Ishikawa (cell line): ENCODE measurements at regions not wholly inside any gene's neighbourhood (a gene's known extent, or its start where the extent isn't known, plus 50 kb on each side); places are given as distances from the start of the nearest gene placed in this dataset.

ENCODE experiments used
- CEBPB ChIP-seq: IDR thresholded peaks from 2 replicates; pipeline ENCODE4 v1.6.1; 2012
- CREB1 ChIP-seq: IDR thresholded peaks from 2 replicates; pipeline ENCODE4 v1.6.1; 2012; ENCODE audit warnings: low read depth
- EGR1 ChIP-seq: IDR thresholded peaks from 2 replicates; pipeline ENCODE4 v1.6.1; 2012
- EP300 ChIP-seq: IDR thresholded peaks from 2 replicates; pipeline ENCODE4 v1.6.1; 2012; ENCODE audit warnings: borderline replicate concordance
- FOXM1 ChIP-seq: IDR thresholded peaks from 2 replicates; pipeline ENCODE4 v1.6.1; 2012; ENCODE audit warnings: low read depth, borderline replicate concordance
- NFIC ChIP-seq: IDR thresholded peaks from 2 replicates; pipeline ENCODE4 v1.6.1; 2012
- RAD21 ChIP-seq: IDR thresholded peaks from 2 replicates; pipeline ENCODE4 v1.6.1; 2012; ENCODE audit warnings: low read depth
- TAF1 ChIP-seq: IDR thresholded peaks from 2 replicates; pipeline ENCODE4 v1.6.1; 2012; ENCODE audit warnings: low read depth, mild to moderate bottlenecking
- TCF12 ChIP-seq: IDR thresholded peaks from 2 replicates; pipeline ENCODE4 v1.6.1; 2012; ENCODE audit warnings: low read depth
- TEAD4 ChIP-seq: IDR thresholded peaks from 2 replicates; pipeline ENCODE4 v1.6.1; 2012
- YY1 ChIP-seq: IDR thresholded peaks from 2 replicates; pipeline ENCODE4 v1.6.1; 2012; ENCODE audit warnings: low read depth
- ZBTB7A ChIP-seq: IDR thresholded peaks from 2 replicates; pipeline ENCODE4 v1.6.1; 2012; ENCODE audit warnings: low read depth
- TF ChIP-seq, protein P1 (sequence below): IDR thresholded peaks from 2 replicates; pipeline ENCODE4 v1.6.1; 2012
- TF ChIP-seq, protein P2 (sequence below): IDR thresholded peaks from 2 replicates; pipeline ENCODE4 v1.6.1; 2012
- TF ChIP-seq, protein P3 (sequence below): IDR thresholded peaks from 2 replicates; pipeline ENCODE4 v1.6.1; 2012; ENCODE audit warnings: low read depth, mild to moderate bottlenecking

DNA sequence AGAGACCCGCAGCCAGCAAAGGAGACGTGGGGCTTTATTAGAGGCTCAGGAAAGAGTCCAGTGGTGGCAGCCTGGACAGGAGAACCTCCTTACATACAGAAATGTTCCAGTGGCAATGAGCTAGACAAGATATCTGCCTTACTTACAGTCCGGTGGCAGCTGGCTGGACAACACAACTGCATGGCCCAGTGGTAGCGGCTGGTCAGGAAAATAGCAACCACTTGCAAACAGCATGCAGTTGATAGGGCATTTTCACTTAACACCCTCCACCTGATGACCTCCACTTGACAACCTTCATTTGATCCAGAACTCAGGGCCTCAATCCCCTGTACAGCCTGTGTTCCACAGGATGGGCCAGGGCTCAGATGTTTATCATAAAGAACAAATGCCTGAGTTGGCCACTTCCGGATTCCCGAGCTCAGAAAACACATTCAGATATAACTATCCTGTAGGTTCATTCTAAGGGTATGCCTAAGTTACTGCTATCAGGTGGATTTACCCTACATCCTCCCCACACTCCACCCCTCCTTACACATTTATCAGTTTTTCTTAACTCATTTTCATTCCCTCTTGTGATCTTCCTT is 63.3 kb upstream of the ITPRID2 start:
- TF ChIP-seq FOXM1 (no peak), NFIC (no peak), TEAD4 (no peak), CEBPB (no peak), ZBTB7A (no peak), TCF12 (no peak), EGR1 (no peak), RAD21 (no peak), YY1 (no peak), CREB1 (no peak)
- TF ChIP-seq, protein P1, sequence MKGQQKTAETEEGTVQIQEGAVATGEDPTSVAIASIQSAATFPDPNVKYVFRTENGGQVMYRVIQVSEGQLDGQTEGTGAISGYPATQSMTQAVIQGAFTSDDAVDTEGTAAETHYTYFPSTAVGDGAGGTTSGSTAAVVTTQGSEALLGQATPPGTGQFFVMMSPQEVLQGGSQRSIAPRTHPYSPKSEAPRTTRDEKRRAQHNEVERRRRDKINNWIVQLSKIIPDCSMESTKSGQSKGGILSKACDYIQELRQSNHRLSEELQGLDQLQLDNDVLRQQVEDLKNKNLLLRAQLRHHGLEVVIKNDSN, result no peak
- TF ChIP-seq, protein P2, sequence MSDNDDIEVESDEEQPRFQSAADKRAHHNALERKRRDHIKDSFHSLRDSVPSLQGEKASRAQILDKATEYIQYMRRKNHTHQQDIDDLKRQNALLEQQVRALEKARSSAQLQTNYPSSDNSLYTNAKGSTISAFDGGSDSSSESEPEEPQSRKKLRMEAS, result no peak
- TF ChIP-seq, protein P3, sequence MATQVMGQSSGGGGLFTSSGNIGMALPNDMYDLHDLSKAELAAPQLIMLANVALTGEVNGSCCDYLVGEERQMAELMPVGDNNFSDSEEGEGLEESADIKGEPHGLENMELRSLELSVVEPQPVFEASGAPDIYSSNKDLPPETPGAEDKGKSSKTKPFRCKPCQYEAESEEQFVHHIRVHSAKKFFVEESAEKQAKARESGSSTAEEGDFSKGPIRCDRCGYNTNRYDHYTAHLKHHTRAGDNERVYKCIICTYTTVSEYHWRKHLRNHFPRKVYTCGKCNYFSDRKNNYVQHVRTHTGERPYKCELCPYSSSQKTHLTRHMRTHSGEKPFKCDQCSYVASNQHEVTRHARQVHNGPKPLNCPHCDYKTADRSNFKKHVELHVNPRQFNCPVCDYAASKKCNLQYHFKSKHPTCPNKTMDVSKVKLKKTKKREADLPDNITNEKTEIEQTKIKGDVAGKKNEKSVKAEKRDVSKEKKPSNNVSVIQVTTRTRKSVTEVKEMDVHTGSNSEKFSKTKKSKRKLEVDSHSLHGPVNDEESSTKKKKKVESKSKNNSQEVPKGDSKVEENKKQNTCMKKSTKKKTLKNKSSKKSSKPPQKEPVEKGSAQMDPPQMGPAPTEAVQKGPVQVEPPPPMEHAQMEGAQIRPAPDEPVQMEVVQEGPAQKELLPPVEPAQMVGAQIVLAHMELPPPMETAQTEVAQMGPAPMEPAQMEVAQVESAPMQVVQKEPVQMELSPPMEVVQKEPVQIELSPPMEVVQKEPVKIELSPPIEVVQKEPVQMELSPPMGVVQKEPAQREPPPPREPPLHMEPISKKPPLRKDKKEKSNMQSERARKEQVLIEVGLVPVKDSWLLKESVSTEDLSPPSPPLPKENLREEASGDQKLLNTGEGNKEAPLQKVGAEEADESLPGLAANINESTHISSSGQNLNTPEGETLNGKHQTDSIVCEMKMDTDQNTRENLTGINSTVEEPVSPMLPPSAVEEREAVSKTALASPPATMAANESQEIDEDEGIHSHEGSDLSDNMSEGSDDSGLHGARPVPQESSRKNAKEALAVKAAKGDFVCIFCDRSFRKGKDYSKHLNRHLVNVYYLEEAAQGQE, result no peak

DNA sequence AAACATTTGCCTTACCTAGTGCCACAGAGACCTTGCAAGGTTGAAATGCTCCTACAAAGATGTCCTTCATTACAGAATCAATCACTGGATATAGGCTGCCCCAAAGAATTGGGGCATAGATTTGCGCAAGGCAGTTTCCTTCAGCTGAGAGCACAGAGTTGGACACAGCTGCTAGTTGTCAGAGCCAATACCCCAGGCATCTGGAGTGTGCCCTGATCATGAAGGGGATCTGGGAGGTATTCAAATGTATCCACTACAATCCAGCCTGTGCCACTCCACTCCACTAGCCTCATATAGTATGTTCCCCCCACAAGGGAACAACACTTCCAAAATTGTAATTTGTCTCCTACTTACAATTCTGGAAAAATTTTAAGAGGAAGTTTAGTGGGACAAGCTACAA is 62.3 kb upstream of the ITPRID2 start:
- TF ChIP-seq EGR1 (no peak), TCF12 (no peak), YY1 (no peak), RAD21 (no peak), CREB1 (no peak), EP300 (no peak), CEBPB (no peak), NFIC (no peak)
- TF ChIP-seq, protein P1, result no peak

DNA sequence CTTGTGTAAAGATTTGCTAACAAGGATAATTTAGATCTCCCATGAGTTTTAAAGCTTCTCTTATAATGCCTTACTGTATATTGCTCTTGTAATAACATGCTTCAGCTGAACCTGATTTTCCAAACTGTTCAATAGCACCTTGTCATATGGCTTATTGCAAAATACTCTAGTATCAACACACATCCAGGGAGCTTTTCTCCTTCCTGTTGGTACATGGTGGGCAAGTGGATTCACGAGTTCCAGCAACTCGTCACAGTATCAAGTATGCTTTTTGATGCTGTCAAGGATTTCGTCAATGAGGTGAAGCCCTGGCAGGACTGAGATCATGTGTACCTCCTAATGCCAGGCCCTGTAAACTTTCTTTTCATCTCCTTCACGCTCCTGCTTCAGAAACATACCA is 59.5 kb upstream of the ITPRID2 start:
- TF ChIP-seq, protein P1, result no peak
- TF ChIP-seq YY1 (no peak), FOXM1 (no peak), TCF12 (no peak), TEAD4 (no peak), RAD21 (no peak), CREB1 (no peak), ZBTB7A (no peak), CEBPB (no peak), TAF1 (no peak), EP300 (no peak), EGR1 (no peak), NFIC (no peak)
- TF ChIP-seq, protein P3, result no peak

DNA sequence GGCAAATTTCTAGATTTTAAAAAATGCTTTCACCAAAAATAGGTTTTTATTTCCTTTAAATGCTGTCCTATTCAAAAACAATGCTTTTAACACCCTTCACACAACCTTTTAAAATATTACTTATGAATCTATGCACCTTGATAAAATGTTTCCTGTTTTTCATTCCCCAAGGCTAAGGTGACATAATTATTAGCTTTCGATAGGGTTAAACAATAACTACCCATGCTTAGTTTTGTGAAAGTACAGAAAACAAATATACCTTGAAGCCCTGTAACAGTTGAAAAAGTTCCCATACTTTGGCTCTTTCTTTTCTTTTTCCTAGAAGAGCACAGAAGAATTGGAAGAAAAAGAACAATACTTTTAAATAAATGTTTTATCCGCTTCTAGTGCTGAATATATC is 54.9 kb upstream of the ITPRID2 start:
- TF ChIP-seq, protein P1, result no peak
- TF ChIP-seq EGR1 (no peak), RAD21 (no peak), EP300 (no peak), CREB1 (no peak)
- TF ChIP-seq, protein P2, result no peak

DNA sequence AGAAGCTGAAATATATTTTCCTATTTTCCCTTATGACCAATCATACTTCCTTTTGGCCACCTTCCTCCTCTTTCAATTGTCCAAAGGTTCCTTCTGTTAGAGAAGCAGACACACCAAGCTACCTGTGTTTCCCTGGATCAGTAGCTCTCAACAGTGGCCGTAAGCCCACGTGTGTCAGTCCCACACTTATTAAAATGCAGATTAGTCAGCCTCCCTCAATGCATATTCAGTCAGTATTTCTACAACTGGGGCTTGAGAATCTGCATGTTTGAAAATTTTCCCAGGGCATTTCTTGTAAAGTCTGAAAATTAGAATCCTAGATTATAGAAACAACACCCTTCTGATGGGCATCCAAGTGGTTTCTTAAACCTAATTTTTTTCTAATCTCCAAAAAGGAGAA is 54.0 kb upstream of the ITPRID2 start:
- no peak for TF ChIP-seq EP300
- TF ChIP-seq TAF1, result no peak
- TF ChIP-seq, protein P2, result no peak
- TF ChIP-seq CREB1, result no peak
- no peak for TF ChIP-seq TCF12
- no peak for TF ChIP-seq ZBTB7A
- TF ChIP-seq, protein P3, result no peak
- no peak for TF ChIP-seq TEAD4
- TF ChIP-seq CEBPB, result no peak
- TF ChIP-seq NFIC, result no peak
- no peak for TF ChIP-seq RAD21
